ENCODE measurements at regions not wholly inside any gene's neighbourhood (a gene's known extent, or its start where the extent isn't known, plus 50 kb on each side); places are given as distances from the start of the nearest gene placed in this dataset.

DNA sequence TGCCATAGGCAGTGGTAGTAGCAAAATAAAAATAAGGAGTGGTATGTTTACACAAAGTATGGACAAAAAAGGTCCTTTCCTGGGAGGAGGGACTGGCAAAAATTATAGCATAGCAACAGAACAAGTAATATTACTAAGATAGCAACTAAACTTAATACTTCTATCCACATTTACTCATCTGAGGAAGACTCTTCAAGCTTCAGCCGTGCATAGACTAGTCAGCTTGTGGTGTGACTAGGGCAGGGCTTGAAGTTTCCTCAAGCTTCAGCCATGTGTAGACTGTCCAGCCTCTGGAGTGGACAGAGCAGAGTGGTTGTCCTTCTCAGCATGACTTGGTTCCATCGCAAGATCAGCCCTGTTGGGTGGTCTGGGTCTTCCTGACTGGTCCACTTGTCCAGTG is 268.3 kb upstream of the RBMY1B start:
- Histone ChIP-seq H3K36me3 (ENCODE audit: insufficient read depth, low read length) (no peaks in the 10 kb centered on the region), H3K4me3 (ENCODE audit: low read length in 2 of 2) (no peak overlapping the region), H3K9me3 (ENCODE audit: control insufficient read depth in 1 of 2, low read length in 2 of 2) (no peaks in the 10 kb centered on the region), H3K27ac (ENCODE audit: low read depth, low read length) (no peak overlapping the region), H3K27me3 (ENCODE audit: insufficient read depth, low read length) (no peaks in the 10 kb centered on the region), H3K4me1 (ENCODE audit: insufficient read depth, low read length) (peaks cover 75% of the 10 kb centered on the region)
- Mint-ChIP-seq H3K27ac (peak overlapping the region in 2 of 7 donors; percentile 74 to 95), H3K9me3 (no peaks in the 10 kb centered on the region), H3K4me1 (peaks cover 0 to 51% (median 14%) of the 10 kb centered on the region in 4 donors), H3K4me3 (peak overlapping the region in 1 of 8 donors; percentile 43), H3K27me3 (no peaks in the 10 kb centered on the region), H3K36me3 (peaks cover 0 to 6% of the 10 kb centered on the region in 2 donors)
- POLR2A ChIA-PET (ENCODE audit: partially characterized antibody), result interaction anchor here (9.0 kb wide), 1 partner anchor 13 kb away, joined by 114 read pairs; no protein-coding TSS in a partner anchor
- CTCF ChIA-PET (ENCODE audit: partially characterized antibody), result no interaction called here
- intact Hi-C loops (cut with micrococcal nuclease), result loop anchor here (10.0 kb wide), 1 partner anchor 1498 kb away; the partner anchor contains the start of gene KDM5D
- no peak for DNase-seq

DNA sequence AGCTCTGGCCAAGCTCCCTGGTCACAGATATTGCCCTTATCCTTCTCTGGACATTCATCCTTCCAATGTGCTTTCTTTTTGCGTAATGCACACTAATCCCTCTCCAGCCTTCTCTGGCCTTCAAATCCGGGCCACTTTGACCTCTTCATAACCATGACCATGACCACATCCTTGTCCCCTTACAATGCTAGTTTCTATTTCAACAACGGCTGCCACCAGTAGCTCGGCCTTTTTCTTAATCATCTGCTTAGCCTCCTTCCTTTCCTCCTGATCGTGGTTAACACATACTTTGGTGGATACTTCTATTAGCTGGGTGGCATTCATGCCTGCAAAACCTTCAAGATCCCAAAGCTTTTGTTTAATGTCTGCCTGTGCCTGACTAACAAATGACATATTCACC is 264.4 kb upstream of the RBMY1B start:
- POLR2A ChIA-PET (ENCODE audit: partially characterized antibody), result interaction anchor here (1.1 to 9.0 kb wide), 2 partner anchors 9 to 224 kb away, joined by 4 to 114 read pairs; no protein-coding TSS in a partner anchor
- H3K4me3 Mint-ChIP-seq, result peak overlapping the region in 2 of 8 donors; percentile 63 to 71
- H3K27ac ChIP-seq (ENCODE audit: low read depth, low read length), result no peak overlapping the region
- H3K27me3 Mint-ChIP-seq, result no peaks in the 10 kb centered on the region
- H3K36me3 Mint-ChIP-seq, result peaks cover 0 to 2% of the 10 kb centered on the region in 2 donors
- H3K4me1 Mint-ChIP-seq, result peaks cover 0 to 58% (median 17%) of the 10 kb centered on the region in 4 donors
- H3K4me3 ChIP-seq (ENCODE audit: low read length in 2 of 2), result no peak overlapping the region
- no peaks in the 10 kb centered on the region for H3K36me3 ChIP-seq (ENCODE audit: insufficient read depth, low read length)
- DNase-seq, result no peak
- intact Hi-C loops (cut with micrococcal nuclease), result loop anchor here (10.0 kb wide), 1 partner anchor 1502 kb away; the partner anchor contains the start of gene KDM5D
- H3K27me3 ChIP-seq (ENCODE audit: insufficient read depth, low read length), result no peaks in the 10 kb centered on the region
- CTCF ChIA-PET (ENCODE audit: partially characterized antibody), result interaction anchor here (2.5 kb wide), 1 partner anchor 13 kb away, joined by 7 read pairs; no protein-coding TSS in a partner anchor
- no peaks in the 10 kb centered on the region for H3K9me3 ChIP-seq (ENCODE audit: control insufficient read depth in 1 of 2, low read length in 2 of 2)
- H3K27ac Mint-ChIP-seq, result peak overlapping the region in 2 of 7 donors; percentile 89 to 93
- H3K4me1 ChIP-seq (ENCODE audit: insufficient read depth, low read length), result peaks cover 88% of the 10 kb centered on the region
- no peaks in the 10 kb centered on the region for H3K9me3 Mint-ChIP-seq

DNA sequence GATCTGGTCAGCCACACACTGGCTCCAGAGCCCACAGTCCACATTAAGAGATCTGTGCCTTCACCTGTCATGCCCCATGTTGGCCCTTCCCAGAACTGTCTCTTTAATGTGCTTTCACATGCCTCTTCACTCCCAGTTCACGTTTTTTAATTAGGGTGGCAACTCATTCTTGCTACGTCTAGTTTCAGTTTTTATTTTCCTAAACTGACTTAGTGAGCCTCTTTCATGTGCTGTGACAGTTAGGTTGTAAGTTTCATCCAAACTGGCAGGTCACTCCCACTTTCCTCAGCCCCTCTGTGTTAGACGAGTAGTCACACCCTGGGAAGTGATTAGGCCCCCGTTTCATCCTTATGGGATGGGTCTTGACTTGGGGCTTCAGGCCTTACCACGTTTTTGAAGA is 262.5 kb upstream of the RBMY1B start:
- DNase-seq, result no peak
- Mint-ChIP-seq H3K4me3 (peak overlapping the region in 2 of 8 donors; percentile 26 to 80), H3K27ac (peak overlapping the region in 2 of 7 donors; percentile 91 to 93), H3K27me3 (no peaks in the 10 kb centered on the region), H3K4me1 (peaks cover 0 to 48% (median 15%) of the 10 kb centered on the region in 4 donors), H3K9me3 (no peaks in the 10 kb centered on the region), H3K36me3 (peaks cover 0 to 2% of the 10 kb centered on the region in 2 donors)
- intact Hi-C loops (cut with micrococcal nuclease), result loop anchor here (1.0 to 10.0 kb wide), 2 partner anchors 8 to 1504 kb away; partner anchors contain the start of gene KDM5D
- POLR2A ChIA-PET (ENCODE audit: partially characterized antibody), result interaction anchor here (1.0 to 2.1 kb wide), 3 partner anchors 8 to 111 kb away, joined by 3 to 7 read pairs (median 6); no protein-coding TSS in a partner anchor
- no peaks in the 10 kb centered on the region for H3K27me3 ChIP-seq (ENCODE audit: insufficient read depth, low read length)
- peaks cover 73% of the 10 kb centered on the region for H3K4me1 ChIP-seq (ENCODE audit: insufficient read depth, low read length)
- H3K27ac ChIP-seq (ENCODE audit: low read depth, low read length), result peak overlapping the region; percentile 58
- CTCF ChIA-PET (ENCODE audit: partially characterized antibody), result interaction anchor here (0.8 kb wide), 1 partner anchor 8 kb away, joined by 3 read pairs; no protein-coding TSS in a partner anchor
- H3K36me3 ChIP-seq (ENCODE audit: insufficient read depth, low read length), result no peaks in the 10 kb centered on the region
- H3K9me3 ChIP-seq (ENCODE audit: control insufficient read depth in 1 of 2, low read length in 2 of 2), result no peaks in the 10 kb centered on the region
- H3K4me3 ChIP-seq (ENCODE audit: low read length in 2 of 2), result no peak overlapping the region

DNA sequence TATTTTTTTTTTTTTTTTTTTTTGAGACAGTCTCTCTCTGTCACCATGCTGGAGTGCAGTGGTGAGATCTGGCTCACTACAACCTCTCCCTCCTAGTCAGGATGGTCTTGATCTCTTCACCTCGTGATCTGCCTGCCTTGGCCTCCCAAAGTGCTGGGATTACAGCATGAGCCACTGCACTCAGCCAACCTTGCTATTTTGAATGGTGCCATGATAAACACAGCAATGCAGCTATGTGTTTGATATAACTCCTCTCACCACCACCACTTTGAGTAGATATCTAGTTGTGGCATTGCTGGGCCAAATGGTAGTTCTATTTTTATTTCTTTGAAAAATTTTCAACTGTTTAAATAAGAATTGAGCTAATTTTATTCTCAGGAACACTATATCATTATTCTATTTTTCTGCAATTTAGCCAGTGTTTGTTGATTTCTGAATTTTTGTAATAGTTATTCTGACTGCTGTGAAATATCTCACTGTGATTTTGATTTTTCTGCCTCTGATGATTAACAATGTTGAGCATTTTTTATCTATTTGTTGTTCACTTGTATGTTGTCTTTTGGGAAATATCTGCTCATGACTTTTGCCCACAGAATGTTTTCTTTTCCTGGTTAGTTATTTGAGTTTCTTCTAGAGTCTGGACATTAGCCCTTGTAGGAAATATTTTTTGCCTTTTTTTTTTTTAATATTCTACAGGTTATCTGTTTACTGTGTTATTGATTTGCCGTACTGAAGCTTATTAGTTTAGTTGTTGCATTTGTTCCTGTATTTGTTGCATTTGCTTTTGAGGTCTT is 257.5 kb upstream of the RBMY1B start:
- Histone ChIP-seq H3K9me3 (ENCODE audit: control insufficient read depth in 1 of 2, low read length in 2 of 2) (no peaks in the 10 kb centered on the region), H3K4me3 (ENCODE audit: low read length in 2 of 2) (no peak overlapping the region), H3K27me3 (ENCODE audit: insufficient read depth, low read length) (no peaks in the 10 kb centered on the region), H3K4me1 (ENCODE audit: insufficient read depth, low read length) (peaks cover 45% of the 10 kb centered on the region), H3K27ac (ENCODE audit: low read depth, low read length) (no peak overlapping the region), H3K36me3 (ENCODE audit: insufficient read depth, low read length) (no peaks in the 10 kb centered on the region)
- Mint-ChIP-seq H3K4me1 (peaks cover 0 to 43% (median 9%) of the 10 kb centered on the region in 4 donors), H3K4me3 (peak overlapping the region in 1 of 8 donors; percentile 67), H3K36me3 (no peaks in the 10 kb centered on the region), H3K9me3 (no peaks in the 10 kb centered on the region), H3K27me3 (no peaks in the 10 kb centered on the region), H3K27ac (peak overlapping the region in 2 of 7 donors; percentile 86 to 91)
- ChIA-PET POLR2A (ENCODE audit: partially characterized antibody) (interaction anchor here (0.5 to 9.6 kb wide), 4 partner anchors 10 to 678 kb away, joined by 3 to 114 read pairs (median 3); partner anchors contain the start of gene EIF1AY), CTCF (ENCODE audit: partially characterized antibody) (no interaction called here)
- intact Hi-C loops (cut with micrococcal nuclease), result loop anchor here (2.0 to 5.0 kb wide), 2 partner anchors 13 to 326 kb away; no protein-coding TSS in a partner anchor
- DNase-seq, result no peak

DNA sequence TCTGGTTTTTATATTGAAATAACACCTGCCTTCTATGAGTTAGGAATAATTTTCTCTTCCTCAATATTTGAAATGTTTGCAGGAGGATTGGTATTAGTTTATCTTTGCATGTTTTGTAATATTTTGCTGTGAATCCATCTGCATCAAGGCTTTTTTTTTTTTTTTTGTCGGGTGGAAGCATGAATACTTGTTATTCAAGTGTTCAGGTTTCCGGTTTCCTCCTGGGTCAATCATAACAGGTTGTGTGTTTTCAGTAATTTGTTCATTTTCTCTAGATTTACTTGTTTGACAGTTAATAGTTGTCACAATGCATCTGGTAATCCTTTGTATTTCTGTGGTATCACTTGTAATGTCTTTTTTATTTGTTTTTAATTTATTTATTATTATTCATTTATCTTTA is 256.7 kb upstream of the RBMY1B start:
- DNase-seq, result no peak

DNA sequence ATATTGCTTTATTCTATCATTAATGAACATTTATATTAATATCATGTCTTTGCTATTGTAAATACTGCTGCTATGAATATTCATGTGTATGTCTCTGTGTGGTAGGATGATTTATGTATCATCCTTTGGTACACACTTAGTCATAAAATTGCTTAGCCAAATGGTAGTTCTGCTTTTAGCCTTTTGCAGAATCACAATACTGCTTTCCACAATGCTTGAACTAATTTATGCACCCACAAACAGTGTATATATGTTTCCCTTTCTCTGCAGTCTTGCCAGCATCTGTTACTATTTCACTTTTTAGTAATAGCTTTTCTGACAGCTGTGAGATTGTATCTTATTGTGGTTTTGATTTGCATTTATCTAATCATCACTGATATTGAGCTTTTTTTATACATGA is 254.3 kb upstream of the RBMY1B start:
- no peak overlapping the region for H3K4me3 ChIP-seq (ENCODE audit: low read length in 2 of 2)
- POLR2A ChIA-PET (ENCODE audit: partially characterized antibody), result interaction anchor here (0.6 to 9.6 kb wide), 10 partner anchors 8 to 681 kb away, joined by 3 to 114 read pairs (median 4); partner anchors contain the start of gene EIF1AY
- Mint-ChIP-seq H3K4me1 (peaks cover 0 to 31% (median 4%) of the 10 kb centered on the region in 4 donors), H3K27ac (peak overlapping the region in 1 of 7 donors; percentile 59), H3K9me3 (no peaks in the 10 kb centered on the region), H3K4me3 (peak overlapping the region in 2 of 8 donors; percentile 73 to 75), H3K27me3 (no peaks in the 10 kb centered on the region), H3K36me3 (no peaks in the 10 kb centered on the region)
- no peaks in the 10 kb centered on the region for H3K36me3 ChIP-seq (ENCODE audit: insufficient read depth, low read length)
- intact Hi-C loops (cut with micrococcal nuclease), result no loop called here
- H3K9me3 ChIP-seq (ENCODE audit: control insufficient read depth in 1 of 2, low read length in 2 of 2), result no peaks in the 10 kb centered on the region
- no peak for DNase-seq
- H3K4me1 ChIP-seq (ENCODE audit: insufficient read depth, low read length), result peaks cover 26% of the 10 kb centered on the region
- CTCF ChIA-PET (ENCODE audit: partially characterized antibody), result interaction anchor here (1.0 to 1.4 kb wide), 2 partner anchors 9 to 63 kb away, joined by 3 read pairs; no protein-coding TSS in a partner anchor
- no peak overlapping the region for H3K27ac ChIP-seq (ENCODE audit: low read depth, low read length)
- H3K27me3 ChIP-seq (ENCODE audit: insufficient read depth, low read length), result no peaks in the 10 kb centered on the region

More for the DNA sequence above, 256.7 kb upstream of the RBMY1B start:
- Histone ChIP-seq H3K9me3 (ENCODE audit: control insufficient read depth in 1 of 2, low read length in 2 of 2) (no peaks in the 10 kb centered on the region), H3K36me3 (ENCODE audit: insufficient read depth, low read length) (no peaks in the 10 kb centered on the region), H3K4me1 (ENCODE audit: insufficient read depth, low read length) (peaks cover 38% of the 10 kb centered on the region), H3K27me3 (ENCODE audit: insufficient read depth, low read length) (no peaks in the 10 kb centered on the region), H3K4me3 (ENCODE audit: low read length in 2 of 2) (no peak overlapping the region), H3K27ac (ENCODE audit: low read depth, low read length) (no peak overlapping the region)
- intact Hi-C loops (cut with micrococcal nuclease), result loop anchor here (2.0 to 5.0 kb wide), 2 partner anchors 14 to 327 kb away; no protein-coding TSS in a partner anchor
- peak overlapping the region in 2 of 7 donors; percentile 75 to 91 for H3K27ac Mint-ChIP-seq
- CTCF ChIA-PET (ENCODE audit: partially characterized antibody), result no interaction called here
- no peaks in the 10 kb centered on the region for H3K27me3 Mint-ChIP-seq
- H3K4me1 Mint-ChIP-seq, result peaks cover 0 to 35% (median 7%) of the 10 kb centered on the region in 4 donors
- peak overlapping the region in 2 of 8 donors; percentile 73 to 92 for H3K4me3 Mint-ChIP-seq
- POLR2A ChIA-PET (ENCODE audit: partially characterized antibody), result interaction anchor here (0.9 to 9.6 kb wide), 3 partner anchors 11 to 679 kb away, joined by 3 to 114 read pairs (median 3); partner anchors contain the start of gene EIF1AY
- H3K9me3 Mint-ChIP-seq, result no peaks in the 10 kb centered on the region
- no peaks in the 10 kb centered on the region for H3K36me3 Mint-ChIP-seq
